ENCODE measurements at regions not wholly inside any gene's neighbourhood (a gene's known extent, or its start where the extent isn't known, plus 50 kb on each side); places are given as distances from the start of the nearest gene placed in this dataset.
"Not testable (repeated sequence)": the region's sequence is repeated elsewhere in the genome, so short reads cannot be mapped to it uniquely, and the experiment has no call there.

GRCh38 chr7:9328296-9328695, 894.9 kb downstream of the NXPH1 start:
- H3K4me3 ChIP-seq (ENCODE audit: low read depth, low read length) = no peak overlapping the region
- TF ChIP-seq CTCF (conservative IDR thresholded peaks at IDR 0.05; ENCODE audit: low read depth, low read length) = no peak
- no peak for DNase-seq (ENCODE audit: low read depth)

- TF ChIP-seq CTCF (conservative IDR thresholded peaks at IDR 0.05; ENCODE audit: low read depth, low read length) = no peak
- H3K4me3 ChIP-seq (ENCODE audit: low read depth, low read length) = no peak overlapping the region
Measured at GRCh38 chr7:9349625-9350024, 916.2 kb downstream of the NXPH1 start.

GRCh38 chr7:9391221-9391620, 957.8 kb downstream of the NXPH1 start:
- TF ChIP-seq CTCF (conservative IDR thresholded peaks at IDR 0.05; ENCODE audit: low read depth, low read length) = no peak
- DNase-seq (ENCODE audit: low read depth) = no peak
- no peak overlapping the region for H3K4me3 ChIP-seq (ENCODE audit: low read depth, low read length)

More at GRCh38 chr7:9349625-9350024, 916.2 kb downstream of the NXPH1 start:
- no peak for DNase-seq (ENCODE audit: low read depth)

- H3K4me3 ChIP-seq (ENCODE audit: low read depth, low read length) = no peak overlapping the region
- DNase-seq (ENCODE audit: low read depth) = no peak
- TF ChIP-seq CTCF (conservative IDR thresholded peaks at IDR 0.05; ENCODE audit: low read depth, low read length) = no peak
Measured at GRCh38 chr7:9391984-9392383, 958.6 kb downstream of the NXPH1 start.

- DNase-seq (ENCODE audit: low read depth); H3K4me3 ChIP-seq (ENCODE audit: low read depth, low read length): not testable (repeated sequence)
Measured at GRCh38 chr7:9404386-9404785, 971.0 kb downstream of the NXPH1 start.

- TF ChIP-seq CTCF (conservative IDR thresholded peaks at IDR 0.05; ENCODE audit: low read depth, low read length) = no peak
- H3K4me3 ChIP-seq (ENCODE audit: low read depth, low read length) = no peak overlapping the region
- peak; percentile 13 for DNase-seq (ENCODE audit: low read depth)
Measured at GRCh38 chr7:9407816-9408215, 974.4 kb downstream of the NXPH1 start.

GRCh38 chr7:9453521-9453920, 1020.1 kb downstream of the NXPH1 start:
- no peak for TF ChIP-seq CTCF (conservative IDR thresholded peaks at IDR 0.05; ENCODE audit: low read depth, low read length)
- no peak for DNase-seq (ENCODE audit: low read depth)
- no peak overlapping the region for H3K4me3 ChIP-seq (ENCODE audit: low read depth, low read length)

GRCh38 chr7:9488555-9488954, 1055.1 kb downstream of the NXPH1 start:
- no peak for TF ChIP-seq CTCF (conservative IDR thresholded peaks at IDR 0.05; ENCODE audit: low read depth, low read length)
- DNase-seq (ENCODE audit: low read depth) = peak; percentile 79
- no peak overlapping the region for H3K4me3 ChIP-seq (ENCODE audit: low read depth, low read length)

Data from choroid plexus epithelial cell (primary cell).